GM12878 (cell line): ENCODE measurements at regions not wholly inside any gene's neighbourhood (a gene's known extent, or its start where the extent isn't known, plus 50 kb on each side); places are given as distances from the start of the nearest gene placed in this dataset.

Experiments used
- ATAC-seq: fragments of 200-7000 bp; cut with Tn5 transposase; 3 replicates; pipeline ENCODE4 v1.9.1; 2020; ENCODE audit warnings: mild to moderate bottlenecking, moderate library complexity
- BruUV-seq: library from RNA; stranded (reverse); fragments of 400-500 nt; replicated peaks from 2 replicates; lab custom pipeline; 2021; lab: Mats Ljungman, UMichigan
- CTCF ChIA-PET: fragments of 300-600 bp; sonication (Branson Sonifier 250); formaldehyde crosslinking; extraction: SDS; loops from one replicate; lab custom pipeline; 2021; ENCODE audit warnings: inconsistent platforms; lab: Yijun Ruan, JAX
- POLR2A ChIA-PET: fragments of 350-600 bp; formaldehyde crosslinking; extraction: SDS; loops from one replicate; lab custom pipeline; 2021; ENCODE audit warnings: inconsistent platforms; lab: Charles Lee
- RAD21 ChIA-PET: fragments of 300-600 bp; sonication (Branson Sonifier 250); formaldehyde crosslinking; loops from one replicate; lab custom pipeline; 2023; ENCODE audit warnings: antibody characterized with exemption; ENCODE audit not compliant: unreplicated experiment; lab: Charles Lee
- SMC1A ChIA-PET: fragments of 300-600 bp; sonication (Branson Sonifier 250); formaldehyde crosslinking; loops from one replicate; lab custom pipeline; 2023; ENCODE audit not compliant: unreplicated experiment, uncharacterized antibody; lab: Charles Lee
- DNase-seq: peaks from one replicate; pipeline ENCODE4 v3.0.0-alpha.2; 2011; ENCODE audit warnings: low read depth, low spot score
- FAIRE-seq: peaks from 3 replicates; lab custom pipeline; 2011; peaks lifted over from hg19 to GRCh38; lab: Jason Lieb, UNC
- H2AFZ ChIP-seq: 2 replicates; pipeline ENCODE4 v1.6.0; 2011; ENCODE audit warnings: low read depth, low read length, control low read depth; ENCODE audit not compliant: control insufficient read depth
- H3K27ac ChIP-seq: 2 replicates; pipeline ENCODE4 v1.5.1; 2011; ENCODE audit warnings: control low read depth; ENCODE audit not compliant: control insufficient read depth, insufficient read depth
- H3K27me3 ChIP-seq, 2 experiments: replicated peaks in 1 of 2; 2 replicates each; pipeline versions ENCODE4 v1.6.0 to v1.6.1; 2011; ENCODE audit warnings: low read length in 1 of 2; ENCODE audit not compliant: control insufficient read depth in 2 of 2, insufficient read depth in 2 of 2
- H3K36me3 ChIP-seq, 2 experiments: 2 replicates each; pipeline ENCODE4 v1.5.1; 2011; ENCODE audit warnings: low read length in 1 of 2; ENCODE audit not compliant: control insufficient read depth in 2 of 2, insufficient read depth in 2 of 2
- H3K4me1 ChIP-seq: 2 replicates; pipeline ENCODE4 v1.6.1; 2011; ENCODE audit warnings: mild to moderate bottlenecking, low read length, moderate library complexity, mixed read lengths; ENCODE audit not compliant: control insufficient read depth, insufficient read depth
- H3K4me2 ChIP-seq: 2 replicates; pipeline ENCODE4 v1.6.0; 2011; ENCODE audit warnings: control low read depth; ENCODE audit not compliant: control insufficient read depth, insufficient read depth
- H3K4me3 ChIP-seq: fragments of 200-600 bp; sonication (generic); 2 replicates; pipeline ENCODE4 v1.5.1; 2016
- H3K79me2 ChIP-seq: 2 replicates; pipeline ENCODE4 v1.6.0; 2011; ENCODE audit warnings: low read length; ENCODE audit not compliant: control insufficient read depth, insufficient read depth
- H3K9ac ChIP-seq: 2 replicates; pipeline ENCODE4 v1.8.0; 2011; ENCODE audit warnings: low read length, control low read depth, mixed read lengths; ENCODE audit not compliant: control insufficient read depth, insufficient read depth
- H3K9me3 ChIP-seq: replicated peaks from 3 replicates; pipeline ENCODE4 v1.5.1; 2011; ENCODE audit warnings: mild to moderate bottlenecking, low read length; ENCODE audit not compliant: control insufficient read depth, insufficient read depth
- H4K20me1 ChIP-seq: 2 replicates; pipeline ENCODE4 v1.6.0; 2011; ENCODE audit not compliant: control insufficient read depth, insufficient read depth
- CREB1 ChIP-seq: IDR thresholded peaks from 2 replicates; pipeline ENCODE4 v1.6.1; 2012; ENCODE audit warnings: low read depth, mild to moderate bottlenecking, inconsistent platforms
- HDAC6 ChIP-seq: fragments of 200-600 bp; sonication (generic); IDR thresholded peaks from one replicate; pipeline ENCODE4 v1.8.0; 2017; ENCODE audit warnings: antibody characterized with exemption; ENCODE audit not compliant: unreplicated experiment
- HDGF ChIP-seq: fragments of 450-650 bp; IDR thresholded peaks from 2 replicates; pipeline ENCODE4 v1.6.1; 2016; ENCODE audit warnings: antibody characterized with exemption
- HSF1 ChIP-seq: fragments of 150-350 bp; IDR thresholded peaks from 2 replicates; pipeline ENCODE4 v1.6.1; 2014; ENCODE audit warnings: mild to moderate bottlenecking, low read depth, low read length
- MAX ChIP-seq: IDR thresholded peaks from 2 replicates; pipeline ENCODE4 v1.6.1; 2012; ENCODE audit warnings: low read depth, low read length, improper control_type of control experiment
- NR2C1 ChIP-seq: fragments of 450-650 bp; IDR thresholded peaks from 2 replicates; pipeline ENCODE4 v1.6.1; 2017; ENCODE audit warnings: antibody characterized with exemption, mild to moderate bottlenecking, moderate library complexity
- NR2F1 ChIP-seq: fragments of 450-650 bp; conservative IDR thresholded peaks from 2 replicates; pipeline ENCODE4 v1.6.1; 2017; ENCODE audit warnings: mild to moderate bottlenecking
- PAX5 ChIP-seq: IDR thresholded peaks from 2 replicates; pipeline ENCODE4 v1.6.1; 2011; ENCODE audit warnings: low read depth, low read length, borderline replicate concordance
- RAD21 ChIP-seq: IDR thresholded peaks from 2 replicates; pipeline ENCODE4 v1.6.1; 2011; ENCODE audit warnings: mild to moderate bottlenecking, low read depth, low read length, moderate library complexity; ENCODE audit not compliant: insufficient read depth
- SUZ12 ChIP-seq: fragments of 200-600 bp; sonication (generic); IDR thresholded peaks from one replicate; pipeline ENCODE4 v1.6.1; 2018; ENCODE audit warnings: antibody characterized with exemption, mild to moderate bottlenecking; ENCODE audit not compliant: unreplicated experiment
- WRNIP1 ChIP-seq: IDR thresholded peaks from 2 replicates; pipeline ENCODE4 v1.6.1; 2011; ENCODE audit warnings: low read depth, low read length, improper control_type of control experiment, borderline replicate concordance
- ZZZ3 ChIP-seq: IDR thresholded peaks from 2 replicates; pipeline ENCODE4 v1.6.1; 2011; ENCODE audit warnings: low read depth; ENCODE audit not compliant: control insufficient read depth, insufficient read length
- WGBS: methylation state at CpG from one replicate; pipeline ENCODE4 v1.1.6; 2016; ENCODE audit warnings: low lambda C conversion rate; ENCODE audit not compliant: insufficient replicate concordance, insufficient coverage; ENCODE audit errors: missing lambda C conversion rate; 5-methylcytosine and 5-hydroxymethylcytosine counted together
- in situ Hi-C: fragments of 300-500 bp; cut with MboI; formaldehyde crosslinking; loops from 9 replicates; pipeline ENCODE4 v1.14.3; 2018; ENCODE audit warnings: mixed read lengths
- intact Hi-C: fragments of 100-400 bp; cut with micrococcal nuclease; formaldehyde crosslinking; loops from one replicate; pipeline ENCODE4 v1.14.2; 2022; ENCODE audit not compliant: unreplicated experiment

GRCh38 chr20:39600871-39601270 lies 638.7 kb downstream of the DHX35 start:
- no peak for FAIRE-seq
- H3K27me3 ChIP-seq, result no peaks in the 10 kb centered on the region
- ChIA-PET CTCF (no interaction called here), RAD21 (no interaction called here), SMC1A (no interaction called here), POLR2A (no interaction called here)
- H3K9me3 ChIP-seq, result no peaks in the 10 kb centered on the region
- no peak for DNase-seq
- intact Hi-C loops, result no loop called here
- no peak overlapping the region for H3K4me2 ChIP-seq
- BruUV-seq, result no TSS peak
- no peak overlapping the region for H3K27ac ChIP-seq
- no peaks in the 10 kb centered on the region for H3K79me2 ChIP-seq
- no peak overlapping the region for H2AFZ ChIP-seq
- H3K9ac ChIP-seq, result no peak overlapping the region
- H4K20me1 ChIP-seq, result no peaks in the 10 kb centered on the region
- in situ Hi-C loops, result no loop called here
- WGBS, result 18% methylated on average over 3 of the region's 3 CpGs
- no peaks in the 10 kb centered on the region for H3K4me1 ChIP-seq
- H3K36me3 ChIP-seq, result no peaks in the 10 kb centered on the region
- TF ChIP-seq NR2C1 (no peak), PAX5 (no peak), RAD21 (no peak), HDGF (no peak), NR2F1 (no peak), CREB1 (no peak), ZZZ3 (no peak), HSF1 (no peak), SUZ12 (no peak), MAX (no peak), HDAC6 (no peak), WRNIP1 (no peak)
- no peak overlapping the region for H3K4me3 ChIP-seq
- ATAC-seq, result no peak
